Left colon (tissue), 2 donors: ENCODE measurements at regions not wholly inside any gene's neighbourhood (a gene's known extent, or its start where the extent isn't known, plus 50 kb on each side); places are given as distances from the start of the nearest gene placed in this dataset.

Experiments used
- ATAC-seq: fragments of 200-7000 bp; cut with Tn5 transposase; one replicate; pipeline ENCODE4 v1.9.1; 2020; ENCODE audit warnings: mild to moderate bottlenecking, moderate library complexity
- DNase-seq, 2 donors: peaks; one replicate each; pipeline ENCODE4 v3.0.0-alpha.2; 2020
- intact Hi-C, 2 donors: fragments of 100-400 bp; cut with DNase I in 1 of 2; cut with micrococcal nuclease in 1 of 2; formaldehyde crosslinking; loops; one replicate each; pipeline versions ENCODE4 v1.11.2 to v1.14.0; 2022; cut with DNase I, micrococcal nuclease
- donor health status: DM: no; HTN: no; CAD: no.
- donor health status: DM: yes; HTN: yes; CAD: no.

DNA sequence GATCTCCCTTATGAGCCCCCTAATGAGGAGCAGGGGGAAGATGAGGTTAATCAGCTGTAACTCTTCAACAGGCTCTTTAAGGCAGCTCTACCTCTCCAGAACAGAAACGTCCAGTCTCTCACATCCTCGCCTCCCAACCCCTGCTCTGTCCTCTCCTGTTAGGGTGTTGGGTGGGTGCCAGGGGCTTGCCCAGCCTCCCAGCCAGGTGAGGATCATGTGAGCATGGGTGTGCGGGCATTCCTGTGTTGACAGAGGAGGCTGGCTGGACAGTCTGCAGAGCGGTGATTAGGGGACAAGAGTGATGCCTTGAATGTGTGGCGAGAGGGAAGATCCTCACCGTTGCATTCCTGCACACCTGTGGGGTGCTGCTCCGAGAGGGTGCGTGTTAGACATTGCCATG, 51.7 kb downstream of the CCDC180 start:
- intact Hi-C loops, result no loop called here
- DNase-seq, result peak; percentile 37 to 52
- ATAC-seq, result peak; percentile 81
